Tibial nerve (tissue), 4 donors: ENCODE measurements at regions not wholly inside any gene's neighbourhood (a gene's known extent, or its start where the extent isn't known, plus 50 kb on each side); places are given as distances from the start of the nearest gene placed in this dataset.

Experiments used
- DNase-seq, 2 donors: peaks; one replicate each; pipeline ENCODE4 v3.0.0-alpha.2; 2019; ENCODE audit warnings: low spot score in 2 of 2
- H3K27ac ChIP-seq, 4 donors: fragments of 200-600 bp; sonication (generic) in 3 of 4; one replicate each; pipeline ENCODE4 v1.5.1; 2017 to 2019; ENCODE audit warnings: mild to moderate bottlenecking in 1 of 4
- H3K27me3 ChIP-seq, 2 donors: fragments of 200-600 bp; sonication (generic) in 1 of 2; one replicate each; pipeline versions ENCODE4 v1.5.1 to v1.6.0; 2017 to 2019
- H3K36me3 ChIP-seq, 3 donors: fragments of 200-600 bp; sonication (generic); one replicate each; pipeline ENCODE4 v1.5.1; 2018 to 2019
- H3K4me1 ChIP-seq, 4 donors: fragments of 200-600 bp; sonication (generic) in 3 of 4; one replicate each; pipeline ENCODE4 v1.5.1; 2017 to 2019
- H3K4me3 ChIP-seq, 4 donors: fragments of 200-600 bp; sonication (generic) in 3 of 4; one replicate each; pipeline ENCODE4 v1.5.1; 2017 to 2019; ENCODE audit warnings: mild to moderate bottlenecking in 1 of 4, moderate library complexity in 1 of 4
- H3K9me3 ChIP-seq, 4 donors: fragments of 200-600 bp; sonication (generic) in 3 of 4; one replicate each; pipeline ENCODE4 v1.5.1; 2017 to 2019
- CTCF ChIP-seq, 5 experiments: fragments of 200-600 bp in 3 of 5; fragments of 450-650 bp in 2 of 5; sonication (generic) in 3 of 5; IDR thresholded peaks; one replicate each; pipeline ENCODE4 v1.5.1; 2016 to 2019; ENCODE audit warnings: antibody characterized with exemption in 5 of 5, mild to moderate bottlenecking in 3 of 5, moderate library complexity in 2 of 5
- EP300 ChIP-seq, 2 donors: sonication (generic); formaldehyde crosslinking; IDR thresholded peaks; one replicate each; pipeline ENCODE4 v1.6.1; 2017; ENCODE audit warnings: antibody characterized with exemption in 2 of 2, mild to moderate bottlenecking in 1 of 2
- POLR2A ChIP-seq, 2 donors: fragments of 450-650 bp; IDR thresholded peaks; one replicate each; pipeline ENCODE4 v1.6.1; 2017; ENCODE audit warnings: antibody characterized with exemption in 2 of 2, mild to moderate bottlenecking in 2 of 2, moderate library complexity in 2 of 2
- WGBS, 2 donors: methylation state at CpG; one replicate each; pipeline ENCODE4 v1.1.5; 2018; 5-methylcytosine and 5-hydroxymethylcytosine counted together

- Histone ChIP-seq H3K4me3 (no peak overlapping the region), H3K4me1 (no peaks in the 10 kb centered on the region), H3K27ac (no peak overlapping the region), H3K36me3 (no peaks in the 10 kb centered on the region), H3K9me3 (no peaks in the 10 kb centered on the region), H3K27me3 (no peaks in the 10 kb centered on the region)
- DNase-seq = no peak
- TF ChIP-seq CTCF (IDR thresholded peaks at IDR 0.05) (no peak), POLR2A (IDR thresholded peaks at IDR 0.05) (no peak), EP300 (IDR thresholded peaks at IDR 0.05) (no peak)
- 89 to 91% methylated on average over 3 of the region's 3 CpGs for WGBS, 2 donors
Observed at GRCh38 chr4:89404530-89404929, 96.9 kb upstream of the GPRIN3 start.

GRCh38 chr4:89403826-89404225 lies 96.2 kb upstream of the GPRIN3 start:
- 75 to 80% methylated on average over 2 of the region's 2 CpGs for WGBS, 2 donors
- Histone ChIP-seq H3K4me3 (no peak overlapping the region), H3K27ac (no peak overlapping the region), H3K9me3 (no peaks in the 10 kb centered on the region), H3K4me1 (no peaks in the 10 kb centered on the region), H3K27me3 (no peaks in the 10 kb centered on the region), H3K36me3 (no peaks in the 10 kb centered on the region)
- TF ChIP-seq POLR2A (IDR thresholded peaks at IDR 0.05) = no peak
- TF ChIP-seq CTCF (IDR thresholded peaks at IDR 0.05) = no peak
- DNase-seq = no peak

GRCh38 chr4:89400287-89401035 lies 92.9 kb upstream of the GPRIN3 start:
- H3K4me3 ChIP-seq = no peak overlapping the region

GRCh38 chr4:89398644-89399043 lies 91.0 kb upstream of the GPRIN3 start:
- DNase-seq = no peak
- Histone ChIP-seq H3K4me1 (peaks cover 0 to 4% (median 0%) of the 10 kb centered on the region in 4 donors), H3K27me3 (no peaks in the 10 kb centered on the region), H3K27ac (no peak overlapping the region), H3K4me3 (no peak overlapping the region), H3K9me3 (no peaks in the 10 kb centered on the region), H3K36me3 (no peaks in the 10 kb centered on the region)
- TF ChIP-seq CTCF (IDR thresholded peaks at IDR 0.05) (no peak), EP300 (IDR thresholded peaks at IDR 0.05) (no peak), POLR2A (IDR thresholded peaks at IDR 0.05) (no peak)

More at GRCh38 chr4:89400287-89401035, 92.9 kb upstream of the GPRIN3 start:
- 91 to 92% methylated on average over 7 of the region's 7 CpGs for WGBS, 2 donors
- Histone ChIP-seq H3K27ac (no peak overlapping the region), H3K9me3 (no peaks in the 10 kb centered on the region), H3K27me3 (no peaks in the 10 kb centered on the region), H3K36me3 (no peaks in the 10 kb centered on the region), H3K4me1 (peaks cover 0 to 4% (median 0%) of the 10 kb centered on the region in 4 donors)
- DNase-seq = no peak
- TF ChIP-seq CTCF (IDR thresholded peaks at IDR 0.05) = no peak
- no peak for TF ChIP-seq POLR2A (IDR thresholded peaks at IDR 0.05)
- no peak for TF ChIP-seq EP300 (IDR thresholded peaks at IDR 0.05)

GRCh38 chr4:89398146-89398545 lies 90.5 kb upstream of the GPRIN3 start:
- Histone ChIP-seq H3K9me3 (no peaks in the 10 kb centered on the region), H3K4me3 (no peak overlapping the region), H3K27me3 (no peaks in the 10 kb centered on the region), H3K4me1 (peaks cover 0 to 4% (median 0%) of the 10 kb centered on the region in 4 donors), H3K36me3 (no peaks in the 10 kb centered on the region), H3K27ac (no peak overlapping the region)
- DNase-seq = no peak
- TF ChIP-seq POLR2A (IDR thresholded peaks at IDR 0.05) = no peak
- no peak for TF ChIP-seq CTCF (IDR thresholded peaks at IDR 0.05)
- TF ChIP-seq EP300 (IDR thresholded peaks at IDR 0.05) = no peak
- WGBS, 2 donors = 44 to 49% methylated on average over 4 of the region's 4 CpGs
